Vagina (tissue), 2 donors: ENCODE measurements at regions not wholly inside any gene's neighbourhood (a gene's known extent, or its start where the extent isn't known, plus 50 kb on each side); places are given as distances from the start of the nearest gene placed in this dataset.
"Not testable (repeated sequence)": the region's sequence is repeated elsewhere in the genome, so short reads cannot be mapped to it uniquely, and the experiment has no call there.

Experiments
- DNase-seq, 2 donors: peaks; one replicate each; pipeline ENCODE4 v3.0.0-alpha.2; 2017; ENCODE audit errors: extremely low spot score in 2 of 2
- H3K27ac ChIP-seq: fragments of 200-600 bp; sonication (generic); one replicate; pipeline ENCODE4 v1.5.1; 2019
- H3K27me3 ChIP-seq: fragments of 200-600 bp; sonication (generic); one replicate; pipeline ENCODE4 v1.5.1; 2019
- H3K36me3 ChIP-seq, 2 donors: fragments of 200-600 bp; sonication (generic); one replicate each; pipeline ENCODE4 v1.5.1; 2017 to 2019
- H3K4me1 ChIP-seq: fragments of 200-600 bp; sonication (generic); one replicate; pipeline ENCODE4 v1.5.1; 2019
- H3K4me3 ChIP-seq, 2 donors: fragments of 200-600 bp; sonication (generic); 1 replicate in 1 of 2; 2 replicates in 1 of 2; pipeline ENCODE4 v1.5.1; 2016 to 2019
- H3K9me3 ChIP-seq: fragments of 200-600 bp; sonication (generic); one replicate; pipeline ENCODE4 v1.5.1; 2019
- CTCF ChIP-seq, 3 experiments: fragments of 450-650 bp in 2 of 3; fragments of 200-600 bp in 1 of 3; sonication (generic) in 1 of 3; IDR thresholded peaks; one replicate each; pipeline ENCODE4 v1.5.1; 2017 to 2019; ENCODE audit warnings: antibody characterized with exemption in 3 of 3, mild to moderate bottlenecking in 2 of 3, moderate library complexity in 2 of 3
- POLR2A ChIP-seq, 2 donors: fragments of 450-650 bp; IDR thresholded peaks; one replicate each; pipeline ENCODE4 v1.6.1; 2017; ENCODE audit warnings: antibody characterized with exemption in 2 of 2, mild to moderate bottlenecking in 2 of 2, moderate library complexity in 2 of 2
- POLR2AphosphoS5 ChIP-seq, 2 donors: sonication (generic); formaldehyde crosslinking; IDR thresholded peaks; one replicate each; pipeline ENCODE4 v1.9.0; 2017; ENCODE audit warnings: antibody characterized with exemption in 2 of 2, mild to moderate bottlenecking in 2 of 2, low read depth in 1 of 2; ENCODE audit not compliant: insufficient read depth in 1 of 2
- intact Hi-C: fragments of 100-400 bp; cut with DNase I; formaldehyde crosslinking; loops from one replicate; pipeline ENCODE4 v1.15.1; 2023

- no peak for TF ChIP-seq POLR2AphosphoS5 (IDR thresholded peaks at IDR 0.05; ENCODE audit: insufficient read depth in 1 of 2, low read depth in 1 of 2)
- TF ChIP-seq CTCF (IDR thresholded peaks at IDR 0.05), result no peak
- TF ChIP-seq POLR2A (IDR thresholded peaks at IDR 0.05), result no peak
- Histone ChIP-seq H3K4me1 (no peaks in the 10 kb centered on the region), H3K4me3 (no peak overlapping the region), H3K27me3 (no peaks in the 10 kb centered on the region), H3K9me3 (no peaks in the 10 kb centered on the region), H3K36me3 (no peaks in the 10 kb centered on the region), H3K27ac (no peak overlapping the region)
- intact Hi-C loops, result no loop called here
- DNase-seq, result no peak
Observed at GRCh38 chr3:5358911-5359310, 171.4 kb downstream of the EDEM1 start.

GRCh38 chr3:5360453-5360852, 172.9 kb downstream of the EDEM1 start:
- Histone ChIP-seq H3K27me3 (no peaks in the 10 kb centered on the region), H3K4me1 (no peaks in the 10 kb centered on the region), H3K9me3 (no peaks in the 10 kb centered on the region), H3K27ac (no peak overlapping the region), H3K4me3 (no peak overlapping the region), H3K36me3 (no peaks in the 10 kb centered on the region)
- no peak for DNase-seq
- TF ChIP-seq CTCF (IDR thresholded peaks at IDR 0.05) (no peak), POLR2AphosphoS5 (IDR thresholded peaks at IDR 0.05; ENCODE audit: insufficient read depth in 1 of 2, low read depth in 1 of 2) (no peak), POLR2A (IDR thresholded peaks at IDR 0.05) (no peak)
- intact Hi-C loops, result no loop called here

GRCh38 chr3:5366746-5367145, 179.2 kb downstream of the EDEM1 start:
- no peaks in the 10 kb centered on the region for H3K36me3 ChIP-seq
- H3K27me3 ChIP-seq, result no peaks in the 10 kb centered on the region
- H3K27ac ChIP-seq, result no peak overlapping the region
- DNase-seq, result no peak
- no peak overlapping the region for H3K4me3 ChIP-seq
- no peaks in the 10 kb centered on the region for H3K4me1 ChIP-seq
- intact Hi-C loops, result no loop called here
- no peaks in the 10 kb centered on the region for H3K9me3 ChIP-seq
- TF ChIP-seq POLR2AphosphoS5 (IDR thresholded peaks at IDR 0.05; ENCODE audit: insufficient read depth in 1 of 2, low read depth in 1 of 2), result no peak
- TF ChIP-seq POLR2A (IDR thresholded peaks at IDR 0.05), result no peak
- TF ChIP-seq CTCF (IDR thresholded peaks at IDR 0.05), result no peak

GRCh38 chr3:5371555-5371954, 184.0 kb downstream of the EDEM1 start:
- intact Hi-C loops, H3K4me1 ChIP-seq, H3K27me3 ChIP-seq, DNase-seq, H3K4me3 ChIP-seq, H3K27ac ChIP-seq, H3K9me3 ChIP-seq, H3K36me3 ChIP-seq: not testable (repeated sequence)

GRCh38 chr3:5376761-5377160, 189.3 kb downstream of the EDEM1 start:
- intact Hi-C loops, result no loop called here
- no peaks in the 10 kb centered on the region for H3K9me3 ChIP-seq
- H3K27me3 ChIP-seq, result no peaks in the 10 kb centered on the region
- H3K4me3 ChIP-seq, result no peak overlapping the region
- no peak for DNase-seq
- H3K36me3 ChIP-seq, result no peaks in the 10 kb centered on the region
- H3K4me1 ChIP-seq, result no peaks in the 10 kb centered on the region
- TF ChIP-seq CTCF (IDR thresholded peaks at IDR 0.05) (no peak), POLR2A (IDR thresholded peaks at IDR 0.05) (no peak), POLR2AphosphoS5 (IDR thresholded peaks at IDR 0.05; ENCODE audit: insufficient read depth in 1 of 2, low read depth in 1 of 2) (no peak)
- no peak overlapping the region for H3K27ac ChIP-seq

GRCh38 chr3:5379266-5379665, 191.8 kb downstream of the EDEM1 start:
- H3K4me1 ChIP-seq, H3K4me3 ChIP-seq, H3K27me3 ChIP-seq, H3K27ac ChIP-seq, H3K9me3 ChIP-seq, H3K36me3 ChIP-seq, intact Hi-C loops, DNase-seq: not testable (repeated sequence)

- H3K4me1 ChIP-seq, H3K4me3 ChIP-seq, H3K36me3 ChIP-seq, H3K27ac ChIP-seq, intact Hi-C loops, DNase-seq, H3K27me3 ChIP-seq, H3K9me3 ChIP-seq: not testable (repeated sequence)
Observed at GRCh38 chr3:5383486-5384263, 196.2 kb downstream of the EDEM1 start.
